ENCODE measurements at regions not wholly inside any gene's neighbourhood (a gene's known extent, or its start where the extent isn't known, plus 50 kb on each side); places are given as distances from the start of the nearest gene placed in this dataset.

DNA sequence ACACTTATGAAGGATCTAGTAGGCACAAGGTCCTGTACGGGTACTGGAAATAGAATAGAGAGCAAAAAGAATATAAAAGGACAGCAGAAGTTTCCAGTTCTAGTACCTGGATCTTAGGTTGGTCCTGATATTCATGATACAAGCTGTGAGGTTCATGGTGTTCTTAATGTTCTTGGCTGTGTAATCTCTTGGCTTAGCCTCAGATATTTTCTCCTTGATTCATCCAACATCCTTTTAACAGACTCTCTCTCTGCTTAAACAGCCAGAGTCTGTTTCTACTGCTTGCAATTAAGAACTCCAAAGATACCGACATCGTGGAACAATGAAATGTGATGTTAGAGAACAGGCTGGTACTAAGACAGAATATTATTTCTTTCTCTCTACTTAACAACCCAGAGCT, 49.9 kb downstream of the CNTN3 start:
- TF ChIP-seq POU2F2 (IDR thresholded peaks at IDR 0.05; ENCODE audit: low read depth, low read length), result no peak
- no peak for TF ChIP-seq PAX5 (IDR thresholded peaks at IDR 0.05; ENCODE audit: insufficient read depth, low read length, severe bottlenecking)
- TF ChIP-seq POLR2AphosphoS5 (IDR thresholded peaks at IDR 0.05; ENCODE audit: low read depth, low read length), result no peak
- TF ChIP-seq SPI1 (IDR thresholded peaks at IDR 0.05; ENCODE audit: low read depth, low read length), result no peak
- TF ChIP-seq TAF1 (IDR thresholded peaks at IDR 0.05; ENCODE audit: low read depth, low read length), result no peak
- TF ChIP-seq POLR2A (IDR thresholded peaks at IDR 0.05; ENCODE audit: low read depth, low read length), result no peak
- no peak for DNase-seq (ENCODE audit: insufficient read length, low spot score)
- FAIRE-seq, result no peak

DNA sequence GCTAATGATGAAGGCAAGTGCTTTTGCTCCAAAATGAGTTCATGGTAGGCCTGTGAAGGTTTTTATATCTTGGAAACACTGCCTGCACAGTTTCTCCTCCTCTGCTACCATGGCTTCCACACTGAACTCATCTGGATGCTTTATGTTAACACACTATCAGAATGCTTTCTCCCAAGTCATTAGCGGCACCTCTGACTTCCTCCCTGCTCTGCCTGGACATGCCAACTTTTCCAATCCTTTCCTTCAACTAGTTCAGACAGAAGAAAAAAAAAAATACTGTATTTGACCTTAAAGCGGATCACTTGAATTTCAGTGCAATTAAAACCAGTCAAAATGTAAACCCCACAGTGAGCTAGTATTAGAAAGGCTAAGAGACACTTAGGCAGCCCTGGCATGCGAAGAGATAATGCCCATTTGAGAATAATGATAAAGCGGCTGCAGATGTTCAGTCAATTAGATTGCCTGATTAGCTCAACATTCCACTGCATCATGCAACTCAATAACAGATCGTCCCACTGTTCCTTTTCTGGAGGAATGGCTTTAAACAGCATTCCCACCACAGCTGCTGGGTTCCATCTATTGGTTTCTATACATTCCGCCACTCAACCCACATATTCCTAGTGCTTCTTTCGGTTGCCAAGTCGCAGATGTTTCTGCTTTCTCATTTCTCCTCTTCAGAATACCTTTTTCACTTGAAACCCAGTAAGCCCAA, 51.7 kb downstream of the CNTN3 start:
- TF ChIP-seq PAX5 (IDR thresholded peaks at IDR 0.05; ENCODE audit: insufficient read depth, low read length, severe bottlenecking) (no peak), TAF1 (IDR thresholded peaks at IDR 0.05; ENCODE audit: low read depth, low read length) (no peak), SPI1 (IDR thresholded peaks at IDR 0.05; ENCODE audit: low read depth, low read length) (no peak), POU2F2 (IDR thresholded peaks at IDR 0.05; ENCODE audit: low read depth, low read length) (no peak), POLR2A (IDR thresholded peaks at IDR 0.05; ENCODE audit: low read depth, low read length) (no peak)
- no peak for FAIRE-seq
- DNase-seq (ENCODE audit: insufficient read length, low spot score), result no peak

DNA sequence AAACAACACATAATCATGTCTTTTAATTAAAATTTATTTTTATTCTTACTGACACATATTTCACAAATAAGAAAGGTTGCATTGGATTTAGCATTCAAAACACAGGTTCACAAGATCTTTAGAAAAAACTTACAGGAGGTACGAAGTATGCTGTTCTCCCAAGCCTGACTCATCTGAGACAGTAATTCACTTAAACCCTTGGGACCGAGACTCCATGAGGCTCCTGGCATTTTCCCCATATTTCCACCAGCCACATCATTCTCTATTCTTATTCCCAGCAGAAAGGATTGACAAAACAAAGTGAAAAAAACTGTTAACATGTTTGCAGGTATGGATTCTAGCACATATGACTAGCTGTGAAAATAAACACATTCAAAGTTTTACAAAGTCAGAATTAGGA, 52.6 kb downstream of the CNTN3 start:
- TF ChIP-seq POLR2AphosphoS5 (IDR thresholded peaks at IDR 0.05; ENCODE audit: low read depth, low read length) (no peak), POLR2A (IDR thresholded peaks at IDR 0.05; ENCODE audit: low read depth, low read length) (no peak), SPI1 (IDR thresholded peaks at IDR 0.05; ENCODE audit: low read depth, low read length) (no peak), POU2F2 (IDR thresholded peaks at IDR 0.05; ENCODE audit: low read depth, low read length) (no peak), PAX5 (IDR thresholded peaks at IDR 0.05; ENCODE audit: insufficient read depth, low read length, severe bottlenecking) (no peak), TAF1 (IDR thresholded peaks at IDR 0.05; ENCODE audit: low read depth, low read length) (no peak)
- FAIRE-seq, result no peak
- no peak for DNase-seq (ENCODE audit: insufficient read length, low spot score)

DNA sequence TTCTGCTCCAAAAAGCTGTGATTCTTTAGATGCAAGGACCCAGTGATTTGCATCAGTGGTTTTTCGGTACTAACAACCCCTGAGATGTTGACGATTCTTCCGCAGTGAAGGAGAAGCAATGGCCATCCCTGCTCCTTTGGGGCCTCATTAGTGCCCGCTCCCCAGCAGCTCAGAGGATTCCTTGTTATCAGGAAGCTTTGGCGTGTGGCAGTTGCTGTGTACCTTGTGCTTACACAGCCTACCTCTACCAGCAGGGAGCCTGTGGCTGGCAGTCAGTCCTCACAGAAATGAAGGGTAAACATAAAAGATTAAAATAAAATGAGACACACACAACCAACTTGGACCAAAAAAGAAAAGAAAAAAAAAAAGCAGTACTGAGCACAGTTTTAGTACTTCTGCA, 55.2 kb downstream of the CNTN3 start:
- no peak for FAIRE-seq
- DNase-seq (ENCODE audit: insufficient read length, low spot score), result no peak
- no peak for TF ChIP-seq POLR2A (IDR thresholded peaks at IDR 0.05; ENCODE audit: low read depth, low read length)
- no peak for TF ChIP-seq POLR2AphosphoS5 (IDR thresholded peaks at IDR 0.05; ENCODE audit: low read depth, low read length)
- no peak for TF ChIP-seq PAX5 (IDR thresholded peaks at IDR 0.05; ENCODE audit: insufficient read depth, low read length, severe bottlenecking)
- no peak for TF ChIP-seq TAF1 (IDR thresholded peaks at IDR 0.05; ENCODE audit: low read depth, low read length)
- no peak for TF ChIP-seq POU2F2 (IDR thresholded peaks at IDR 0.05; ENCODE audit: low read depth, low read length)
- no peak for TF ChIP-seq SPI1 (IDR thresholded peaks at IDR 0.05; ENCODE audit: low read depth, low read length)

DNA sequence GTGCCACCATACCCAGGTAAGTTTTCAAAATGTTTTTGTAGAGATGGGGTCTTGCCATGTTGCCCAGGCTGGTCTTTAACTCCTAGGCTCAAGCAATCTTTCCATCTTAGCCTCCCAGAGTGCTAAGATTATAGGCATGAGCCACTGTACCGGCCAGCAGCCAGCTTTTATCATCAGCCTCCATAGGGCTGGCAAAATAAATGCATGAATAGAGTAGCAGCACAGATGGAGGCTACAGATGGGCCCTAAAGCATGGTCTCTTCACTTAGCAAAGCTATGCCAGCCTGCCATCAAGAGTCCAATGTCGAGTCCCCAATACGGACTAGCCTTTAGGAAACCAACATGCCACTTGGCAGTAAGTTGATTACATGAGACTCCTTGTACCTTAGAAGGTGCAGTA, 63.8 kb downstream of the CNTN3 start:
- DNase-seq (ENCODE audit: insufficient read length, low spot score), result no peak
- no peak for FAIRE-seq
- no peak for TF ChIP-seq POLR2A (IDR thresholded peaks at IDR 0.05; ENCODE audit: low read depth, low read length)
- TF ChIP-seq TAF1 (IDR thresholded peaks at IDR 0.05; ENCODE audit: low read depth, low read length), result no peak
- no peak for TF ChIP-seq PAX5 (IDR thresholded peaks at IDR 0.05; ENCODE audit: insufficient read depth, low read length, severe bottlenecking)
- TF ChIP-seq POU2F2 (IDR thresholded peaks at IDR 0.05; ENCODE audit: low read depth, low read length), result no peak
- no peak for TF ChIP-seq SPI1 (IDR thresholded peaks at IDR 0.05; ENCODE audit: low read depth, low read length)
- TF ChIP-seq POLR2AphosphoS5 (IDR thresholded peaks at IDR 0.05; ENCODE audit: low read depth, low read length), result no peak

DNA sequence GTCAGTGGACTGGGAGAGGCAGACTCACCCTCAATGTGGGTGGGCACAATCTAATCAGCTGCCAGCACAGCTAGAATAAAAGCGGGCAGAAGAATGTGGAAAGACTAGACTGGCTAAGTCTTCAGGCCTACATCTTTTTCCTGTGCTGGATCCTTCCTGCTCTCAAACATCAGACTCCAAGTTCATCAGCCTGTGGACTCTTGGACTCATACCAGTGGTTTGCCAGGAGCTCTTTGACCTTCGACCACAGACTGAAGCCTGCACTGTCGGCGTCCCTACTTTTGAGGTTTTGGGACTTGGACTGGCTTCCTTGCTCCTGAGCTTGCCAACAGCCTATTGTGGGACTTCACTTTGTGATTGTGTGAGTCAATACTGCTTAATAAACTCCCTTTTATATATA, 68.0 kb downstream of the CNTN3 start:
- no peak for FAIRE-seq
- TF ChIP-seq POU2F2 (IDR thresholded peaks at IDR 0.05; ENCODE audit: low read depth, low read length) (no peak), TAF1 (IDR thresholded peaks at IDR 0.05; ENCODE audit: low read depth, low read length) (no peak)
- DNase-seq (ENCODE audit: insufficient read length, low spot score), result no peak

DNA sequence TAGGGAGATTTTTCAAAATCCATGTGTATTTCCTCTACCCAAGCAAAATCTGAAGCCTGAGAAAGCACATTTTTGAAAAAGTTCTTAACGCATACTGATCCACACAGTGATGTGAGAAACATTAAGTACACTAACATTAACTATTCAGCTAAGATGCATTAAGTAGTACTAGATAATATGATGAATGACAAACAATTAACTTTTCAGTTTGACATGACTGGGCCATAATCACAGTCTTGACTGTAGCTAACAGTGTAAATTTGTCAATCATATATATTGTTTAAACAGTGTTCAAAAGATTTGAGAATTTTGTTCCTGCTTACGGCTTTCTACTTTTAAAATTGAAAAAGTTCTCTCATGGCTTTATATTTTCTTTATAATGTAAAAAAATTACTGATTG, 72.0 kb downstream of the CNTN3 start:
- FAIRE-seq (no peak), DNase-seq (ENCODE audit: insufficient read length, low spot score) (no peak)
- TF ChIP-seq PAX5 (IDR thresholded peaks at IDR 0.05; ENCODE audit: insufficient read depth, low read length, severe bottlenecking) (no peak), TAF1 (IDR thresholded peaks at IDR 0.05; ENCODE audit: low read depth, low read length) (no peak), POLR2A (IDR thresholded peaks at IDR 0.05; ENCODE audit: low read depth, low read length) (no peak), SPI1 (IDR thresholded peaks at IDR 0.05; ENCODE audit: low read depth, low read length) (no peak), POLR2AphosphoS5 (IDR thresholded peaks at IDR 0.05; ENCODE audit: low read depth, low read length) (no peak), POU2F2 (IDR thresholded peaks at IDR 0.05; ENCODE audit: low read depth, low read length) (no peak)

DNA sequence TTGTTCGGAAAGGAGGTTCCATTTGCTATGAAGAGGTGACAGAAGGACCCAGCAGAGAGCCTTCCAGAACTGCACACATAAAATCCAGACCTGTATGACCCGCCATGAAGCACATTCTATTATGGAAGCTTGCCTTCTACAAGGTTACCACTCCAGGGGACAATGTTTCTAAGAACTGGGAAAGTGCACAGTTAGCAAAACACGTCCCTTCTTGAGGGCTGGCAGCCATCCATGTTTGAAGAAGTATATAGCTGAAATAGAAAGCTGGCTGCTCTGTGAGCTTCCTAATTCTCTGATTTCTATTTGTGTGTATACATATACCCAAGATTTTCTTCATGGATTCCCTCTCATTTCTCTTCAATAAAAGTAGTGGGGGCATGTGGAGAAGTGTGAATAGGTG, 74.6 kb downstream of the CNTN3 start:
- FAIRE-seq (no peak), DNase-seq (ENCODE audit: insufficient read length, low spot score) (no peak)
- no peak for TF ChIP-seq SPI1 (IDR thresholded peaks at IDR 0.05; ENCODE audit: low read depth, low read length)
- TF ChIP-seq POLR2A (IDR thresholded peaks at IDR 0.05; ENCODE audit: low read depth, low read length), result no peak

DNA sequence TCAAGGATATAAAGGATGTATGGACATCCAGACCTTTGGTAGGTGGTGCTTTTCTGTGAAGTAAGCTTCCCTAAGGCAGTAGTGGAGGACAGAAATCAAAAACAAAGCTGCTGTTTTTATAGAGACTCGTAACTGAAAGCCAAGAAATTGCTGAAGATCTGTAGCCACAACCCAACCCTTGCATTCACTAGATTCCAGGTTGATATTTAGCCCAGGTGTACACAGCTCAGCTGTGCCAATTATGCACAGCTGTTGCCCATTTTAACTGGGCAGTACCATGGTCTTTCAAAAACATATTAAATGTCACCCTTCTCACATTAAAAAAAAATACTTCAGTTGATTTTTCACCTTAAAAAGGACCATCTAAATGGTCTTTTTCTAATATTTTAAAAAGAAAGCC, 75.8 kb downstream of the CNTN3 start:
- DNase-seq (ENCODE audit: insufficient read length, low spot score) (no peak), FAIRE-seq (no peak)
- TF ChIP-seq SPI1 (IDR thresholded peaks at IDR 0.05; ENCODE audit: low read depth, low read length) (no peak), POU2F2 (IDR thresholded peaks at IDR 0.05; ENCODE audit: low read depth, low read length) (no peak), TAF1 (IDR thresholded peaks at IDR 0.05; ENCODE audit: low read depth, low read length) (no peak), POLR2AphosphoS5 (IDR thresholded peaks at IDR 0.05; ENCODE audit: low read depth, low read length) (no peak), POLR2A (IDR thresholded peaks at IDR 0.05; ENCODE audit: low read depth, low read length) (no peak), PAX5 (IDR thresholded peaks at IDR 0.05; ENCODE audit: insufficient read depth, low read length, severe bottlenecking) (no peak)

DNA sequence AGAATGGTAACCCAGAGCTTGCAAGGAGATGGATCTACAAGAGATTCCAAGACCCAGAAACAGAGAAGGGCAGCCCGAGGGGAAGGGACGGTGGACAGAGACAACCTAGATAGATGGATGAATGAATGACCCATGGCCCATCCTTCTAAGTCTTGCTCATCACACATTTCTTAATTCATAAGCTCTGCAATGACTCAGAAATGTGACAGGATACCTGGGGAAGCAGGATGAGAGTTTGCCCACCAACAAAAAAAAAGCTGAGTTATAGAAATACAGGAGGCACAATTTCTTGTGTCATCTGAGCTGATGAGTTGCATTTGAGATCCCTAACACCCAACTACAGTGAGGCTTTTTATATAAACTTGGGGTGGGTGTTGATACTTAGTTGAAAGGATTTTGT, 76.6 kb downstream of the CNTN3 start:
- TF ChIP-seq POU2F2 (IDR thresholded peaks at IDR 0.05; ENCODE audit: low read depth, low read length) (no peak), SPI1 (IDR thresholded peaks at IDR 0.05; ENCODE audit: low read depth, low read length) (no peak), POLR2AphosphoS5 (IDR thresholded peaks at IDR 0.05; ENCODE audit: low read depth, low read length) (no peak), TAF1 (IDR thresholded peaks at IDR 0.05; ENCODE audit: low read depth, low read length) (no peak), PAX5 (IDR thresholded peaks at IDR 0.05; ENCODE audit: insufficient read depth, low read length, severe bottlenecking) (no peak), POLR2A (IDR thresholded peaks at IDR 0.05; ENCODE audit: low read depth, low read length) (no peak)
- FAIRE-seq (no peak), DNase-seq (ENCODE audit: insufficient read length, low spot score) (no peak)

All from GM12891 (cell line).